Liver (tissue), 7 donors: ENCODE measurements at regions not wholly inside any gene's neighbourhood (a gene's known extent, or its start where the extent isn't known, plus 50 kb on each side); places are given as distances from the start of the nearest gene placed in this dataset.
A peak's percentile ranks its signal among the peaks of the same experiment; 100 is the strongest.

ENCODE experiments used
- DNase-seq: peaks from one replicate; pipeline ENCODE4 v3.0.0-alpha.2; 2017; ENCODE audit warnings: low spot score
- H3K27ac ChIP-seq, 2 donors: one replicate each; pipeline ENCODE4 v1.7.0; 2013; ENCODE audit warnings: inconsistent platforms in 2 of 2, low read length in 2 of 2, control low read depth in 1 of 2, low read depth in 1 of 2, mild to moderate bottlenecking in 1 of 2
- H3K27me3 ChIP-seq, 4 donors: one replicate each; pipeline versions ENCODE4 v1.6.1 to v1.7.0; 2013; ENCODE audit warnings: low read length in 3 of 4, inconsistent platforms in 1 of 4, mild to moderate bottlenecking in 1 of 4, moderate library complexity in 1 of 4; ENCODE audit not compliant: control insufficient read depth in 4 of 4, insufficient read depth in 4 of 4
- H3K36me3 ChIP-seq, 4 donors: one replicate each; pipeline versions ENCODE4 v1.6.1 to v1.7.0; 2013; ENCODE audit warnings: low read length in 3 of 4, mild to moderate bottlenecking in 3 of 4, low read depth in 1 of 4, moderate library complexity in 1 of 4; ENCODE audit not compliant: control insufficient read depth in 4 of 4, insufficient read depth in 3 of 4
- H3K4me1 ChIP-seq, 4 donors: one replicate each; pipeline versions ENCODE4 v1.6.1 to v1.7.0; 2013; ENCODE audit warnings: low read length in 3 of 4, mild to moderate bottlenecking in 3 of 4, moderate library complexity in 1 of 4; ENCODE audit not compliant: control insufficient read depth in 4 of 4, insufficient read depth in 4 of 4
- H3K4me3 ChIP-seq, 3 donors: one replicate each; pipeline versions ENCODE4 v1.6.1 to v1.7.0; 2013; ENCODE audit warnings: low read length in 3 of 3, control low read depth in 1 of 3, low read depth in 1 of 3, mild to moderate bottlenecking in 1 of 3
- H3K9ac ChIP-seq, 2 donors: one replicate each; pipeline ENCODE4 v1.7.0; 2013; ENCODE audit warnings: low read length in 2 of 2, mild to moderate bottlenecking in 2 of 2, moderate library complexity in 2 of 2, control low read depth in 1 of 2, low read depth in 1 of 2
- H3K9me3 ChIP-seq, 4 donors: one replicate each; pipeline versions ENCODE4 v1.6.1 to v1.7.0; 2013; ENCODE audit warnings: low read length in 3 of 4; ENCODE audit not compliant: control insufficient read depth in 4 of 4
- ATF3 ChIP-seq: IDR thresholded peaks from 2 replicates; pipeline ENCODE4 v1.6.1; 2016; ENCODE audit warnings: antibody characterized with exemption
- FOXA2 ChIP-seq: IDR thresholded peaks from 2 replicates; pipeline ENCODE4 v1.6.1; 2016; ENCODE audit warnings: antibody characterized with exemption
- GABPA ChIP-seq, 2 donors: IDR thresholded peaks in 1 of 2; conservative IDR thresholded peaks in 1 of 2; 2 replicates each; pipeline ENCODE4 v1.6.1; 2016; ENCODE audit warnings: antibody characterized with exemption in 2 of 2, mild to moderate bottlenecking in 1 of 2, moderate library complexity in 1 of 2
- HNF4A ChIP-seq, 2 donors: conservative IDR thresholded peaks; 2 replicates each; pipeline ENCODE4 v1.6.1; 2016; ENCODE audit warnings: antibody characterized with exemption in 2 of 2, mild to moderate bottlenecking in 2 of 2
- JUND ChIP-seq, 2 donors: IDR thresholded peaks; 2 replicates each; pipeline ENCODE4 v1.6.1; 2016; ENCODE audit warnings: antibody characterized with exemption in 2 of 2
- MAX ChIP-seq: IDR thresholded peaks from 2 replicates; pipeline ENCODE4 v1.6.1; 2016; ENCODE audit warnings: antibody characterized with exemption
- NR2F2 ChIP-seq: IDR thresholded peaks from 2 replicates; pipeline ENCODE4 v1.6.1; 2016; ENCODE audit warnings: antibody characterized with exemption
- RAD21 ChIP-seq, 2 donors: IDR thresholded peaks; 2 replicates each; pipeline ENCODE4 v1.6.1; 2016; ENCODE audit warnings: antibody characterized with exemption in 2 of 2, mild to moderate bottlenecking in 2 of 2
- RXRA ChIP-seq, 2 donors: IDR thresholded peaks; 2 replicates each; pipeline ENCODE4 v1.6.1; 2017 to 2018; ENCODE audit warnings: antibody characterized with exemption in 2 of 2, mild to moderate bottlenecking in 1 of 2
- TAF1 ChIP-seq: conservative IDR thresholded peaks from 2 replicates; pipeline ENCODE4 v1.6.1; 2016; ENCODE audit warnings: antibody characterized with exemption, mild to moderate bottlenecking
- YY1 ChIP-seq: IDR thresholded peaks from 2 replicates; pipeline ENCODE4 v1.6.1; 2016; ENCODE audit warnings: antibody characterized with exemption, mild to moderate bottlenecking
- ZBTB33 ChIP-seq: IDR thresholded peaks from 2 replicates; pipeline ENCODE4 v1.6.1; 2016; ENCODE audit warnings: antibody characterized with exemption
- WGBS: extraction: QIAGEN DNeasy Blood & Tissue Kit; methylation state at CpG from one replicate; pipeline ENCODE4 v1.1.7; 2013; 5-methylcytosine and 5-hydroxymethylcytosine counted together
- TF ChIP-seq, protein P1 (sequence below): IDR thresholded peaks from 2 replicates; pipeline ENCODE4 v1.6.1; 2016; ENCODE audit warnings: antibody characterized with exemption, mild to moderate bottlenecking
- donor health status: healthy.
- donor health status: healthy.
- donor health status: healthy.
- donor health status: healthy.

DNA sequence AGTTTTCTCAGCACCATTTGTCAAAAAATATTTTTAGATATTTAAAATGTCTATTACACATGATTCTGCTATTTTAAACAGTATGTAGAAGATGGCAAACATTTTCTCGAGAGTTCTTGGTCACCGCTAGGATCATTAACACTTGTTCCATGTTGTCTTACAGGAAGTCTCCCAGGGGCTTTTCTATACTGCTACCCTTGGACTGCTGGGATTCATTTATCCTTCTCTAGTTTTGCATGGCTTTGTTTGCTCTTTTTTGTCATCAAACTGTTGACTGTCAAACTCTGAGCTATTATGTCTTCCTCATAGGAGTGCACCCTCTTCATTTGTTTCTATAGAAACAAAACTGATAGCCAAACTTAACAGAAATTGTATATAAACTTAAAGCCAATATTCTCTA, 184.9 kb downstream of the CDCA7 start:
- Histone ChIP-seq H3K27ac (no peak overlapping the region), H3K9ac (no peak overlapping the region), H3K4me3 (no peak overlapping the region), H3K27me3 (no peaks in the 10 kb centered on the region), H3K36me3 (no peaks in the 10 kb centered on the region), H3K4me1 (peaks cover 0 to 3% (median under 1%) of the 10 kb centered on the region in 4 donors), H3K9me3 (no peaks in the 10 kb centered on the region)
- WGBS: 98% methylated on average over 2 of the region's 2 CpGs
- TF ChIP-seq ZBTB33 (no peak), RAD21 (IDR thresholded peaks at IDR 0.05) (no peak), NR2F2 (no peak), ATF3 (no peak), GABPA (IDR thresholded peaks at IDR 0.05 in 1 of 2, conservative IDR thresholded peaks at IDR 0.05 in 1 of 2) (no peak), FOXA2 (no peak), JUND (IDR thresholded peaks at IDR 0.05) (no peak), RXRA (IDR thresholded peaks at IDR 0.05) (no peak)
- TF ChIP-seq, protein P1, sequence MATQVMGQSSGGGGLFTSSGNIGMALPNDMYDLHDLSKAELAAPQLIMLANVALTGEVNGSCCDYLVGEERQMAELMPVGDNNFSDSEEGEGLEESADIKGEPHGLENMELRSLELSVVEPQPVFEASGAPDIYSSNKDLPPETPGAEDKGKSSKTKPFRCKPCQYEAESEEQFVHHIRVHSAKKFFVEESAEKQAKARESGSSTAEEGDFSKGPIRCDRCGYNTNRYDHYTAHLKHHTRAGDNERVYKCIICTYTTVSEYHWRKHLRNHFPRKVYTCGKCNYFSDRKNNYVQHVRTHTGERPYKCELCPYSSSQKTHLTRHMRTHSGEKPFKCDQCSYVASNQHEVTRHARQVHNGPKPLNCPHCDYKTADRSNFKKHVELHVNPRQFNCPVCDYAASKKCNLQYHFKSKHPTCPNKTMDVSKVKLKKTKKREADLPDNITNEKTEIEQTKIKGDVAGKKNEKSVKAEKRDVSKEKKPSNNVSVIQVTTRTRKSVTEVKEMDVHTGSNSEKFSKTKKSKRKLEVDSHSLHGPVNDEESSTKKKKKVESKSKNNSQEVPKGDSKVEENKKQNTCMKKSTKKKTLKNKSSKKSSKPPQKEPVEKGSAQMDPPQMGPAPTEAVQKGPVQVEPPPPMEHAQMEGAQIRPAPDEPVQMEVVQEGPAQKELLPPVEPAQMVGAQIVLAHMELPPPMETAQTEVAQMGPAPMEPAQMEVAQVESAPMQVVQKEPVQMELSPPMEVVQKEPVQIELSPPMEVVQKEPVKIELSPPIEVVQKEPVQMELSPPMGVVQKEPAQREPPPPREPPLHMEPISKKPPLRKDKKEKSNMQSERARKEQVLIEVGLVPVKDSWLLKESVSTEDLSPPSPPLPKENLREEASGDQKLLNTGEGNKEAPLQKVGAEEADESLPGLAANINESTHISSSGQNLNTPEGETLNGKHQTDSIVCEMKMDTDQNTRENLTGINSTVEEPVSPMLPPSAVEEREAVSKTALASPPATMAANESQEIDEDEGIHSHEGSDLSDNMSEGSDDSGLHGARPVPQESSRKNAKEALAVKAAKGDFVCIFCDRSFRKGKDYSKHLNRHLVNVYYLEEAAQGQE: no peak
- no peak for DNase-seq

DNA sequence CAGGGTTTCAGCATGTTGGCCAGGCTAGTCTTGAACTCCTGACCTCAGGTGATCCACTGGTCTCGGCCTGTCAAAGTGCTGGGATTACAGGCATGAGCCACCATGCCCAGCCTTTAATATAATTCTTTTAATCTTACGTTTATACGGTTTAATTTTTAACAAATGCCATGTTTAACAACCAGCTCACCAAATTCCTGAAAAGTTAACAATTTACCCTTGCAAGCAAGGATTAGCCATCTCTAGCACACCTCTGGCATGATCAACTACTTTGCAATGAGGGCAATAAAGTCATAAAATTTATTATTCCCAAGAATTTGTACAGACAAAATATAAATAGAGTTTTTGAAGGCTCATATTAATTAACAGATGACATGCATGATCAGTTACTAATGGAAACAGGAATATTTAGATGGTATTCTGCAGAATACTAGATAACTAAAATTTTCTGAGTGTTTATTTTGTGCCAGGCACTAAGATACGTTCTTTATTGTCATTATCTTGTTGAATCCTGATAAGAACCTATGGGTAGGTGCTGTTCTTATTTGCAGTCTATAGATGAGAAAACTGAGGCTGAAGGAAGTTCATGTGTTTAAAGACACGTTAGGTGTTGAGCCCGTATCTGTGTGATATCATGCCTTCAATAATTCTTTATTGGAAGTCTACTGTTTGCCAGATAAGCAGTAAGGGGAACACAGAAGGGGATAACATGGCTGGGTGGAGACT, 190.1 kb downstream of the CDCA7 start:
- 42% methylated on average over 6 of the region's 6 CpGs for WGBS

More for the DNA sequence above, 190.1 kb downstream of the CDCA7 start:
- no peak overlapping the region for H3K4me3 ChIP-seq
- no peaks in the 10 kb centered on the region for H3K27me3 ChIP-seq
- no peaks in the 10 kb centered on the region for H3K9me3 ChIP-seq
- H3K9ac ChIP-seq: no peak overlapping the region
- TF ChIP-seq JUND (IDR thresholded peaks at IDR 0.05) (no peak), YY1 (peak; percentile 62), MAX (no peak), NR2F2 (no peak), FOXA2 (peak; percentile 7), TAF1 (no peak), RXRA (IDR thresholded peaks at IDR 0.05) (peak in 1 of 2 donors; percentile 40), HNF4A (conservative IDR thresholded peaks at IDR 0.05) (peak in 1 of 2 donors; percentile 10), RAD21 (IDR thresholded peaks at IDR 0.05) (no peak), ATF3 (no peak)
- no peaks in the 10 kb centered on the region for H3K36me3 ChIP-seq
- no peak overlapping the region for H3K27ac ChIP-seq
- peaks cover 0 to 10% (median 8%) of the 10 kb centered on the region in 4 donors for H3K4me1 ChIP-seq
- no peak for DNase-seq
